ENCODE measurements at regions not wholly inside any gene's neighbourhood (a gene's known extent, or its start where the extent isn't known, plus 50 kb on each side); places are given as distances from the start of the nearest gene placed in this dataset.

DNA sequence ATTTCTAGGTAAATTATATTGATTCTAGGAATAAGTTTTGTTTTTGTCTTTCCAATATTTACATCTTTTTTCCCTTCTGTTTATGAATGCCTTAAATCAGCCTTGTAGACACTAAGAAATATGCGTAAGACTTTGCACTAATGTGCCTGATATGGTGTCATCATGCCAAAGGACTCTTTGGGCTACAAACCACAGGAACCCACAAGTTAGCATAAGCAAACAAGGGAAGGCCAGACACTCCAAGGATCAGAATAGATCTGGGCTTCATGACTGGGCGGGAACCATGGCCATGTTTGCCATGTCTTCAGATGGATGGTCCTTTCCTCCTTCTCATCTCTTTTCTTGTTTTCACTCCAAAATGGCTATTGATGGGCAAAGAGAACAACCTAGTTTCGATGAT lies 242.2 kb upstream of the CHRNA7 start:
- Histone ChIP-seq H3K4me2 (no peak overlapping the region), H3K4me1 (no peaks in the 10 kb centered on the region), H3K27ac (no peak overlapping the region), H3K9me3 (no peaks in the 10 kb centered on the region), H3K4me3 (no peak overlapping the region)
- ATAC-seq (no peak), FAIRE-seq (no peak), DNase-seq (ENCODE audit: low read depth in 1 of 2, low spot score in 1 of 2) (no peak)
- TF ChIP-seq, protein P1, sequence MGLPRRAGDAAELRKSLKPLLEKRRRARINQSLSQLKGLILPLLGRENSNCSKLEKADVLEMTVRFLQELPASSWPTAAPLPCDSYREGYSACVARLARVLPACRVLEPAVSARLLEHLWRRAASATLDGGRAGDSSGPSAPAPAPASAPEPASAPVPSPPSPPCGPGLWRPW (IDR thresholded peaks at IDR 0.05) = no peak
- TF ChIP-seq KDM1A (IDR thresholded peaks at IDR 0.05; ENCODE audit: low read depth) = no peak
- TF ChIP-seq PHF8 (IDR thresholded peaks at IDR 0.05; ENCODE audit: borderline replicate concordance, low read depth) = no peak
- TF ChIP-seq NPAS2 (CRISPR knock-in tag; IDR thresholded peaks at IDR 0.05; ENCODE audit: borderline replicate concordance) = no peak
- TF ChIP-seq, protein P2, sequence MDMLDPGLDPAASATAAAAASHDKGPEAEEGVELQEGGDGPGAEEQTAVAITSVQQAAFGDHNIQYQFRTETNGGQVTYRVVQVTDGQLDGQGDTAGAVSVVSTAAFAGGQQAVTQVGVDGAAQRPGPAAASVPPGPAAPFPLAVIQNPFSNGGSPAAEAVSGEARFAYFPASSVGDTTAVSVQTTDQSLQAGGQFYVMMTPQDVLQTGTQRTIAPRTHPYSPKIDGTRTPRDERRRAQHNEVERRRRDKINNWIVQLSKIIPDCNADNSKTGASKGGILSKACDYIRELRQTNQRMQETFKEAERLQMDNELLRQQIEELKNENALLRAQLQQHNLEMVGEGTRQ (IDR thresholded peaks at IDR 0.05) = no peak
- no peak for TF ChIP-seq CHD4 (IDR thresholded peaks at IDR 0.05; ENCODE audit: borderline replicate concordance)
- TF ChIP-seq NR3C1 (IDR thresholded peaks at IDR 0.05) = no peak
- TF ChIP-seq JUNB (IDR thresholded peaks at IDR 0.05) = no peak
- TF ChIP-seq HOXB5 (CRISPR knock-in tag; IDR thresholded peaks at IDR 0.05) = no peak
- no peak for TF ChIP-seq GATA3 (IDR thresholded peaks at IDR 0.05; ENCODE audit: borderline replicate concordance)
- TF ChIP-seq CHD2 (IDR thresholded peaks at IDR 0.05; ENCODE audit: low read length, partially characterized antibody) = no peak
- TF ChIP-seq, protein P3, sequence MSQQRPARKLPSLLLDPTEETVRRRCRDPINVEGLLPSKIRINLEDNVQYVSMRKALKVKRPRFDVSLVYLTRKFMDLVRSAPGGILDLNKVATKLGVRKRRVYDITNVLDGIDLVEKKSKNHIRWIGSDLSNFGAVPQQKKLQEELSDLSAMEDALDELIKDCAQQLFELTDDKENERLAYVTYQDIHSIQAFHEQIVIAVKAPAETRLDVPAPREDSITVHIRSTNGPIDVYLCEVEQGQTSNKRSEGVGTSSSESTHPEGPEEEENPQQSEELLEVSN (IDR thresholded peaks at IDR 0.05; ENCODE audit: borderline replicate concordance, low read depth) = no peak
- no peak for TF ChIP-seq MAFK (IDR thresholded peaks at IDR 0.05; ENCODE audit: partially characterized antibody)
- no peak for TF ChIP-seq SREBF2 (IDR thresholded peaks at IDR 0.05)
- no peak for TF ChIP-seq HOXA7 (CRISPR knock-in tag; IDR thresholded peaks at IDR 0.05)
- TF ChIP-seq POLR2A (IDR thresholded peaks at IDR 0.05; ENCODE audit: low read length) = no peak
- no peak for TF ChIP-seq EHF (CRISPR knock-in tag; IDR thresholded peaks at IDR 0.05)
- TF ChIP-seq CBX2 (IDR thresholded peaks at IDR 0.05; ENCODE audit: borderline replicate concordance, low read depth) = no peak
- no peak for TF ChIP-seq RCOR1 (IDR thresholded peaks at IDR 0.05; ENCODE audit: low read depth, low read length)
- 45% methylated on average over 3 of the region's 3 CpGs for WGBS (ENCODE audit: missing lambda C conversion rate)
- ChIA-PET POLR2A (no interaction called here), CTCF (interaction anchor here (0.9 kb wide), 1 partner anchor 12 kb away, joined by 3 read pairs; no protein-coding TSS in a partner anchor)

DNA sequence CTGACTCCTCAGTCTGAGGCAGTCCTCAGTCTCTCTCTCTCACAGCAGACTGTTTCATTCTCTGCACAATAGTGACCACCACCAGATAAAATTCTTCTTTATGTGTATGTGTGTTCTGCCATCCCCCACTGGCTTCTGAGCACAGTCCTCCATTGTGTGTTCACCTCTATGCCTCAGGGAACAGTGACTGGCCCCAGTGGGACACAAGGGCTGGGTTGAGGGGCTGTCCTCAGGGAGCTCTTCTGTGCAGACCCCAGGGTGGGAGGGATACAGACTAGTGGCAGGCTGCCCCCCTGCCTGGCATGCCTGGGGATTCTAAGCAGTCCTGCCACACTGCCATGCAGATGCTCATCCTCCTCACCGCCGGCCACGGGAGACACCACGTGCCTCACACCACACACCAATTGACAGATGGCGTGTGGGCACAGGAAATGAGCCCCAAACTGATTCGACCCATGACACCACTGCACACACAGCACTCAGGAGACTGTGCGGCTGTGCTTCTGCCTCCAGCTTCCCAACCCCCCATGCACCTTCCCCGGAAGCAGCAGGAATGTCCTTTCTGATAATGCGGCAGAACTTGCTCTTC lies 237.6 kb upstream of the CHRNA7 start:
- POLR2A ChIA-PET = no interaction called here
- 67% methylated on average over 9 of the region's 9 CpGs for whole genome bisulfite sequencing (ENCODE audit: missing lambda C conversion rate)
- Histone ChIP-seq H3K4me1 (no peaks in the 10 kb centered on the region), H3K4me2 (no peak overlapping the region), H3K9me3 (no peaks in the 10 kb centered on the region), H3K4me3 (no peak overlapping the region), H3K27ac (no peak overlapping the region)
- DNase-seq (ENCODE audit: low read depth in 1 of 2, low spot score in 1 of 2) = no peak
- TF ChIP-seq, protein P4, sequence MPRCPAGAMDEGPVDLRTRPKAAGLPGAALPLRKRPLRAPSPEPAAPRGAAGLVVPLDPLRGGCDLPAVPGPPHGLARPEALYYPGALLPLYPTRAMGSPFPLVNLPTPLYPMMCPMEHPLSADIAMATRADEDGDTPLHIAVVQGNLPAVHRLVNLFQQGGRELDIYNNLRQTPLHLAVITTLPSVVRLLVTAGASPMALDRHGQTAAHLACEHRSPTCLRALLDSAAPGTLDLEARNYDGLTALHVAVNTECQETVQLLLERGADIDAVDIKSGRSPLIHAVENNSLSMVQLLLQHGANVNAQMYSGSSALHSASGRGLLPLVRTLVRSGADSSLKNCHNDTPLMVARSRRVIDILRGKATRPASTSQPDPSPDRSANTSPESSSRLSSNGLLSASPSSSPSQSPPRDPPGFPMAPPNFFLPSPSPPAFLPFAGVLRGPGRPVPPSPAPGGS (IDR thresholded peaks at IDR 0.05) = no peak
- no peak for TF ChIP-seq MAFK (IDR thresholded peaks at IDR 0.05; ENCODE audit: partially characterized antibody)
- no peak for TF ChIP-seq ESRRA (IDR thresholded peaks at IDR 0.05; ENCODE audit: borderline replicate concordance, low read length)
- no peak for TF ChIP-seq RCOR1 (IDR thresholded peaks at IDR 0.05; ENCODE audit: low read depth, low read length)
- no peak for TF ChIP-seq ZSCAN20 (CRISPR knock-in tag; IDR thresholded peaks at IDR 0.05)
- no peak for TF ChIP-seq PHF8 (IDR thresholded peaks at IDR 0.05; ENCODE audit: borderline replicate concordance, low read depth)
- TF ChIP-seq RAD21 (conservative IDR thresholded peaks at IDR 0.05 in 1 of 2, IDR thresholded peaks at IDR 0.05 in 1 of 2) = no peak
- TF ChIP-seq, protein P5, sequence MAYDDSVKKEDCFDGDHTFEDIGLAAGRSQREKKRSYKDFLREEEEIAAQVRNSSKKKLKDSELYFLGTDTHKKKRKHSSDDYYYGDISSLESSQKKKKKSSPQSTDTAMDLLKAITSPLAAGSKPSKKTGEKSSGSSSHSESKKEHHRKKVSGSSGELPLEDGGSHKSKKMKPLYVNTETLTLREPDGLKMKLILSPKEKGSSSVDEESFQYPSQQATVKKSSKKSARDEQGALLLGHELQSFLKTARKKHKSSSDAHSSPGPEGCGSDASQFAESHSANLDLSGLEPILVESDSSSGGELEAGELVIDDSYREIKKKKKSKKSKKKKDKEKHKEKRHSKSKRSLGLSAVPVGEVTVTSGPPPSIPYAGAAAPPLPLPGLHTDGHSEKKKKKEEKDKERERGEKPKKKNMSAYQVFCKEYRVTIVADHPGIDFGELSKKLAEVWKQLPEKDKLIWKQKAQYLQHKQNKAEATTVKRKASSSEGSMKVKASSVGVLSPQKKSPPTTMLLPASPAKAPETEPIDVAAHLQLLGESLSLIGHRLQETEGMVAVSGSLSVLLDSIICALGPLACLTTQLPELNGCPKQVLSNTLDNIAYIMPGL (CRISPR knock-in tag; IDR thresholded peaks at IDR 0.05; ENCODE audit: borderline replicate concordance) = no peak
- TF ChIP-seq FOSL2 (IDR thresholded peaks at IDR 0.05) = no peak
- TF ChIP-seq FOSL2 (CRISPR knock-in tag; IDR thresholded peaks at IDR 0.05) = no peak
- TF ChIP-seq, protein P6, sequence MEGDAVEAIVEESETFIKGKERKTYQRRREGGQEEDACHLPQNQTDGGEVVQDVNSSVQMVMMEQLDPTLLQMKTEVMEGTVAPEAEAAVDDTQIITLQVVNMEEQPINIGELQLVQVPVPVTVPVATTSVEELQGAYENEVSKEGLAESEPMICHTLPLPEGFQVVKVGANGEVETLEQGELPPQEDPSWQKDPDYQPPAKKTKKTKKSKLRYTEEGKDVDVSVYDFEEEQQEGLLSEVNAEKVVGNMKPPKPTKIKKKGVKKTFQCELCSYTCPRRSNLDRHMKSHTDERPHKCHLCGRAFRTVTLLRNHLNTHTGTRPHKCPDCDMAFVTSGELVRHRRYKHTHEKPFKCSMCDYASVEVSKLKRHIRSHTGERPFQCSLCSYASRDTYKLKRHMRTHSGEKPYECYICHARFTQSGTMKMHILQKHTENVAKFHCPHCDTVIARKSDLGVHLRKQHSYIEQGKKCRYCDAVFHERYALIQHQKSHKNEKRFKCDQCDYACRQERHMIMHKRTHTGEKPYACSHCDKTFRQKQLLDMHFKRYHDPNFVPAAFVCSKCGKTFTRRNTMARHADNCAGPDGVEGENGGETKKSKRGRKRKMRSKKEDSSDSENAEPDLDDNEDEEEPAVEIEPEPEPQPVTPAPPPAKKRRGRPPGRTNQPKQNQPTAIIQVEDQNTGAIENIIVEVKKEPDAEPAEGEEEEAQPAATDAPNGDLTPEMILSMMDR (IDR thresholded peaks at IDR 0.05) = no peak
- CTCF ChIA-PET = interaction anchor here (0.6 kb wide), 1 partner anchor 18 kb away, joined by 3 read pairs; no protein-coding TSS in a partner anchor
- FAIRE-seq = no peak
- ATAC-seq = no peak

Measured in A549 (cell line).